ENCODE measurements at regions not wholly inside any gene's neighbourhood (a gene's known extent, or its start where the extent isn't known, plus 50 kb on each side); places are given as distances from the start of the nearest gene placed in this dataset.
"Not testable (repeated sequence)": the region's sequence is repeated elsewhere in the genome, so short reads cannot be mapped to it uniquely, and the experiment has no call there.

GRCh38 chr17:13659051-13659450, 57.3 kb upstream of the HS3ST3A1 start:
- not testable (repeated sequence) for DNase-seq (ENCODE audit: low read depth in 2 of 2)

- DNase-seq (ENCODE audit: low read depth in 2 of 2) = no peak
These were observed 64.3 kb upstream of the HS3ST3A1 start for GRCh38 chr17:13665872-13666635.

GRCh38 chr17:13671341-13671740, 69.6 kb upstream of the HS3ST3A1 start:
- DNase-seq (ENCODE audit: low read depth in 2 of 2) = no peak

- DNase-seq (ENCODE audit: low read depth in 2 of 2) = peak; percentile 4 to 14
These were observed 70.0 kb upstream of the HS3ST3A1 start for GRCh38 chr17:13671771-13672170.

- no peak for DNase-seq (ENCODE audit: low read depth in 2 of 2)
These were observed 76.6 kb upstream of the HS3ST3A1 start for GRCh38 chr17:13678361-13678760.

GRCh38 chr17:13678841-13679240, 77.1 kb upstream of the HS3ST3A1 start:
- DNase-seq (ENCODE audit: low read depth in 2 of 2) = no peak

- no peak for DNase-seq (ENCODE audit: low read depth in 2 of 2)
These were observed 87.0 kb upstream of the HS3ST3A1 start for GRCh38 chr17:13688716-13689115.

GRCh38 chr17:13690806-13691205, 89.1 kb upstream of the HS3ST3A1 start:
- DNase-seq (ENCODE audit: low read depth in 2 of 2) = no peak

GRCh38 chr17:13694934-13695333, 93.2 kb upstream of the HS3ST3A1 start:
- no peak for DNase-seq (ENCODE audit: low read depth in 2 of 2)

- no peak for DNase-seq (ENCODE audit: low read depth in 2 of 2)
These were observed 97.1 kb upstream of the HS3ST3A1 start for GRCh38 chr17:13698832-13699231.

GRCh38 chr17:13699261-13699660, 97.5 kb upstream of the HS3ST3A1 start:
- no peak for DNase-seq (ENCODE audit: low read depth in 2 of 2)

- no peak for DNase-seq (ENCODE audit: low read depth in 2 of 2)
These were observed 100.5 kb upstream of the HS3ST3A1 start for GRCh38 chr17:13702266-13702665.

GRCh38 chr17:13704333-13704732, 102.6 kb upstream of the HS3ST3A1 start:
- DNase-seq (ENCODE audit: low read depth in 2 of 2) = no peak

- no peak for DNase-seq (ENCODE audit: low read depth in 2 of 2)
These were observed 103.5 kb upstream of the HS3ST3A1 start for GRCh38 chr17:13705221-13705620.

GRCh38 chr17:13721705-13722104, 120.0 kb upstream of the HS3ST3A1 start:
- no peak for DNase-seq (ENCODE audit: low read depth in 2 of 2)

GRCh38 chr17:13725288-13725990, 123.7 kb upstream of the HS3ST3A1 start:
- no peak for DNase-seq (ENCODE audit: low read depth in 2 of 2)

- no peak for DNase-seq (ENCODE audit: low read depth in 2 of 2)
These were observed 125.9 kb upstream of the HS3ST3A1 start for GRCh38 chr17:13727441-13728171.

- no peak for DNase-seq (ENCODE audit: low read depth in 2 of 2)
These were observed 127.1 kb upstream of the HS3ST3A1 start for GRCh38 chr17:13728781-13729180.

- DNase-seq (ENCODE audit: low read depth in 2 of 2) = no peak
These were observed 127.9 kb upstream of the HS3ST3A1 start for GRCh38 chr17:13729466-13730134.

GRCh38 chr17:13734880-13735279, 133.2 kb upstream of the HS3ST3A1 start:
- DNase-seq (ENCODE audit: low read depth in 2 of 2) = no peak

GRCh38 chr17:13735444-13735843, 133.7 kb upstream of the HS3ST3A1 start:
- DNase-seq (ENCODE audit: low read depth in 2 of 2) = no peak

- DNase-seq (ENCODE audit: low read depth in 2 of 2) = no peak
These were observed 134.1 kb upstream of the HS3ST3A1 start for GRCh38 chr17:13735861-13736260.
